ENCODE measurements at regions not wholly inside any gene's neighbourhood (a gene's known extent, or its start where the extent isn't known, plus 50 kb on each side); places are given as distances from the start of the nearest gene placed in this dataset.

DNA sequence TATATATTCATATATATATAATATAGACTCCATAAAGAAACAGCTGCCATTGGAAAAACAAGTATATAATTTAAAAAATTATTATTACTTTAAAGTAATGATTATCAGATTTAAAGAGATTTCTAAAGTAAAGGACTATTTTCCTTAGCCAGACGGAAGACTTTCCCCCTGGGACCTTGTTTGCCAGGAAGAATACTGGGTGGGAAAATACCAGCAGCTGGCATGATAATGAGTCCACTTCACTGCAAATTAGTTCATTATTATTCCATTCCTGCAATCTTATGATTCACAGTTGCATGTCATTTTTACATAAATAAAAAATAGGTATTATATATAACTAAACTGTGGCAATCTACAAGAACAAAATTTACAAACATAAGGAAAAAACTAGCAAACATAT lies 339.8 kb upstream of the CDH7 start:
- TF ChIP-seq YY1 (IDR thresholded peaks at IDR 0.05; ENCODE audit: insufficient read depth, insufficient replicate concordance, low read depth, low read length): no peak
- TF ChIP-seq, protein P1, sequence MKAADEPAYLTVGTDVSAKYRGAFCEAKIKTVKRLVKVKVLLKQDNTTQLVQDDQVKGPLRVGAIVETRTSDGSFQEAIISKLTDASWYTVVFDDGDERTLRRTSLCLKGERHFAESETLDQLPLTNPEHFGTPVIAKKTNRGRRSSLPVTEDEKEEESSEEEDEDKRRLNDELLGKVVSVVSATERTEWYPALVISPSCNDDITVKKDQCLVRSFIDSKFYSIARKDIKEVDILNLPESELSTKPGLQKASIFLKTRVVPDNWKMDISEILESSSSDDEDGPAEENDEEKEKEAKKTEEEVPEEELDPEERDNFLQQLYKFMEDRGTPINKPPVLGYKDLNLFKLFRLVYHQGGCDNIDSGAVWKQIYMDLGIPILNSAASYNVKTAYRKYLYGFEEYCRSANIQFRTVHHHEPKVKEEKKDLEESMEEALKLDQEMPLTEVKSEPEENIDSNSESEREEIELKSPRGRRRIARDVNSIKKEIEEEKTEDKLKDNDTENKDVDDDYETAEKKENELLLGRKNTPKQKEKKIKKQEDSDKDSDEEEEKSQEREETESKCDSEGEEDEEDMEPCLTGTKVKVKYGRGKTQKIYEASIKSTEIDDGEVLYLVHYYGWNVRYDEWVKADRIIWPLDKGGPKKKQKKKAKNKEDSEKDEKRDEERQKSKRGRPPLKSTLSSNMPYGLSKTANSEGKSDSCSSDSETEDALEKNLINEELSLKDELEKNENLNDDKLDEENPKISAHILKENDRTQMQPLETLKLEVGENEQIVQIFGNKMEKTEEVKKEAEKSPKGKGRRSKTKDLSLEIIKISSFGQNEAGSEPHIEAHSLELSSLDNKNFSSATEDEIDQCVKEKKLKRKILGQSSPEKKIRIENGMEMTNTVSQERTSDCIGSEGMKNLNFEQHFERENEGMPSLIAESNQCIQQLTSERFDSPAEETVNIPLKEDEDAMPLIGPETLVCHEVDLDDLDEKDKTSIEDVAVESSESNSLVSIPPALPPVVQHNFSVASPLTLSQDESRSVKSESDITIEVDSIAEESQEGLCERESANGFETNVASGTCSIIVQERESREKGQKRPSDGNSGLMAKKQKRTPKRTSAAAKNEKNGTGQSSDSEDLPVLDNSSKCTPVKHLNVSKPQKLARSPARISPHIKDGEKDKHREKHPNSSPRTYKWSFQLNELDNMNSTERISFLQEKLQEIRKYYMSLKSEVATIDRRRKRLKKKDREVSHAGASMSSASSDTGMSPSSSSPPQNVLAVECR (CRISPR knock-in tag; IDR thresholded peaks at IDR 0.05; ENCODE audit: borderline replicate concordance): no peak
- no peak for TF ChIP-seq PRPF4 (IDR thresholded peaks at IDR 0.05; ENCODE audit: low read depth, low read length, poor library complexity, severe bottlenecking)
- no peak for TF ChIP-seq HNRNPH1 (optimal IDR thresholded peaks at IDR 0.05; ENCODE audit: low read depth, low read length)
- no peak for TF ChIP-seq NFE2L1 (CRISPR knock-in tag; IDR thresholded peaks at IDR 0.05; ENCODE audit: borderline replicate concordance)
- no peak for TF ChIP-seq ARHGAP35 (CRISPR knock-in tag; IDR thresholded peaks at IDR 0.05; ENCODE audit: borderline replicate concordance)
